WTC11 (cell line): ENCODE measurements at regions not wholly inside any gene's neighbourhood (a gene's known extent, or its start where the extent isn't known, plus 50 kb on each side); places are given as distances from the start of the nearest gene placed in this dataset.

Source experiments
- ATAC-seq: fragments of 200-7000 bp; cut with Tn5 transposase; 2 replicates; pipeline ENCODE4 v1.10.0; 2021; ENCODE audit warnings: mild to moderate bottlenecking, moderate library complexity
- CTCF ChIA-PET: fragments of 300-600 bp; sonication (Branson Sonifier 250); formaldehyde crosslinking; loops from one replicate; lab custom pipeline; 2021; ENCODE audit warnings: antibody characterized with exemption; lab: Charles Lee
- POLR2A ChIA-PET: fragments of 350-600 bp; sonication (Branson Sonifier 250); formaldehyde crosslinking; loops from one replicate; lab custom pipeline; 2021; ENCODE audit warnings: antibody characterized with exemption; lab: Charles Lee
- DNase-seq: peaks from one replicate; pipeline ENCODE4 v3.0.0; 2021; ENCODE audit warnings: low spot score
- H3K27ac Mint-ChIP-seq: 2 replicates; pipeline ENCODE4 v1.8.0; 2021; ENCODE audit warnings: mixed read lengths
- H3K27me3 Mint-ChIP-seq: 2 replicates; pipeline ENCODE4 v1.8.0; 2021; ENCODE audit warnings: low read depth, mild to moderate bottlenecking, moderate library complexity, mixed read lengths
- H3K36me3 Mint-ChIP-seq: 2 replicates; pipeline ENCODE4 v1.8.0; 2021; ENCODE audit warnings: mixed read lengths
- H3K4me1 Mint-ChIP-seq: 2 replicates; pipeline ENCODE4 v1.8.0; 2022; ENCODE audit warnings: mixed read lengths
- H3K4me3 Mint-ChIP-seq: 2 replicates; pipeline ENCODE4 v1.8.0; 2021; ENCODE audit warnings: mild to moderate bottlenecking, moderate library complexity, mixed read lengths
- H3K9me3 Mint-ChIP-seq: 2 replicates; pipeline ENCODE4 v1.8.0; 2021; ENCODE audit warnings: mixed read lengths
- AFF4 ChIP-seq: sonication (generic); formaldehyde crosslinking; IDR thresholded peaks from 2 replicates; pipeline ENCODE4 v1.8.1; 2023; ENCODE audit warnings: mild to moderate bottlenecking, missing genetic modification reagents, borderline replicate concordance
- AR ChIP-seq: fragments of 250-450 bp; sonication (Bioruptor Pico); IDR thresholded peaks from 2 replicates; pipeline ENCODE4 v1.9.0; 2021; ENCODE audit warnings: mild to moderate bottlenecking
- ATF1 ChIP-seq: sonication (generic); formaldehyde crosslinking; IDR thresholded peaks from 2 replicates; pipeline ENCODE4 v1.8.1; 2023; ENCODE audit warnings: mild to moderate bottlenecking, moderate library complexity, missing genetic modification reagents
- ETV6 ChIP-seq: sonication (generic); formaldehyde crosslinking; IDR thresholded peaks from 2 replicates; pipeline ENCODE4 v1.8.1; 2022; ENCODE audit warnings: mild to moderate bottlenecking, missing genetic modification reagents
- FOXK1 ChIP-seq: sonication (generic); formaldehyde crosslinking; IDR thresholded peaks from 2 replicates; pipeline ENCODE4 v1.8.0; 2022; ENCODE audit warnings: mild to moderate bottlenecking, moderate library complexity, missing genetic modification reagents
- GRHL2 ChIP-seq: fragments of 250-450 bp; sonication (Bioruptor Pico); IDR thresholded peaks from 2 replicates; pipeline ENCODE4 v1.8.0; 2022; ENCODE audit warnings: mild to moderate bottlenecking, moderate library complexity; ENCODE audit not compliant: insufficient replicate concordance, severe bottlenecking
- OVOL2 ChIP-seq: fragments of 250-450 bp; sonication (Bioruptor Pico); IDR thresholded peaks from 2 replicates; pipeline ENCODE4 v1.9.0; 2021; ENCODE audit warnings: mild to moderate bottlenecking, borderline replicate concordance
- TP53 ChIP-seq: sonication (generic); formaldehyde crosslinking; IDR thresholded peaks from 2 replicates; pipeline ENCODE4 v1.8.1; 2023; ENCODE audit warnings: mild to moderate bottlenecking, missing genetic modification reagents
- ZNF671 ChIP-seq: fragments of 250-450 bp; sonication (Bioruptor Pico); IDR thresholded peaks from 2 replicates; pipeline ENCODE4 v1.8.0; 2021; ENCODE audit warnings: mild to moderate bottlenecking
- TF ChIP-seq, protein P1 (sequence below): fragments of 200-600 bp; IDR thresholded peaks from 2 replicates; pipeline ENCODE4 v1.8.0; 2022; ENCODE audit warnings: antibody characterized with exemption
- TF ChIP-seq, protein P2 (sequence below): sonication (generic); formaldehyde crosslinking; conservative IDR thresholded peaks from 2 replicates; pipeline ENCODE4 v1.8.1; 2023; ENCODE audit warnings: mild to moderate bottlenecking, low read depth, missing genetic modification reagents, moderate library complexity
- TF ChIP-seq, protein P3 (sequence below): sonication (generic); formaldehyde crosslinking; IDR thresholded peaks from 2 replicates; pipeline ENCODE4 v1.8.0; 2022; ENCODE audit warnings: mild to moderate bottlenecking, missing genetic modification reagents

DNA sequence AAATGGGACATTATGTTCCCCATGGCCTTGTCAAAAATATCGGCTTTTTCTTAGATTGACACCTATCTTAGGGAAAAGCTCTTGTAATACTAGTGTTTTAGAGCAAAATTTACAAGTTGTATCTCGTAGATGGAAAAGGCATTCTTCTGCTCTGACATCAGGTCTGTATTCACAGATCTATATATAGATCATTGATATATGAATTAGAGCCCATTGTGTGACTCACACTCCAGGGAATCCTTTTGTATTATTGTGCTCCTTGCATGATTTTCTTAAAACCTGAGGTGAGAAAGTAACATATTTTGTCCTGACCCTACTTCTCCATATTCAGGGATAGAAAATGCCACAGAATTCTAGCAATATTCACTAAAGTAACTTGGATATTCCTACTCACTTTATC, 1160.8 kb upstream of the B3GALT2 start:
- no peaks in the 10 kb centered on the region for H3K27me3 Mint-ChIP-seq
- CTCF ChIA-PET, result no interaction called here

More for the DNA sequence above, 1160.8 kb upstream of the B3GALT2 start:
- TF ChIP-seq TP53 (CRISPR knock-in tag), result no peak
- TF ChIP-seq AFF4 (CRISPR knock-in tag), result no peak
- no peak for TF ChIP-seq ETV6
- TF ChIP-seq OVOL2, result no peak
- TF ChIP-seq ZNF671 (CRISPR knock-in tag), result no peak
- TF ChIP-seq GRHL2 (CRISPR knock-in tag), result no peak
- TF ChIP-seq FOXK1 (CRISPR knock-in tag), result no peak
- TF ChIP-seq, protein P1, sequence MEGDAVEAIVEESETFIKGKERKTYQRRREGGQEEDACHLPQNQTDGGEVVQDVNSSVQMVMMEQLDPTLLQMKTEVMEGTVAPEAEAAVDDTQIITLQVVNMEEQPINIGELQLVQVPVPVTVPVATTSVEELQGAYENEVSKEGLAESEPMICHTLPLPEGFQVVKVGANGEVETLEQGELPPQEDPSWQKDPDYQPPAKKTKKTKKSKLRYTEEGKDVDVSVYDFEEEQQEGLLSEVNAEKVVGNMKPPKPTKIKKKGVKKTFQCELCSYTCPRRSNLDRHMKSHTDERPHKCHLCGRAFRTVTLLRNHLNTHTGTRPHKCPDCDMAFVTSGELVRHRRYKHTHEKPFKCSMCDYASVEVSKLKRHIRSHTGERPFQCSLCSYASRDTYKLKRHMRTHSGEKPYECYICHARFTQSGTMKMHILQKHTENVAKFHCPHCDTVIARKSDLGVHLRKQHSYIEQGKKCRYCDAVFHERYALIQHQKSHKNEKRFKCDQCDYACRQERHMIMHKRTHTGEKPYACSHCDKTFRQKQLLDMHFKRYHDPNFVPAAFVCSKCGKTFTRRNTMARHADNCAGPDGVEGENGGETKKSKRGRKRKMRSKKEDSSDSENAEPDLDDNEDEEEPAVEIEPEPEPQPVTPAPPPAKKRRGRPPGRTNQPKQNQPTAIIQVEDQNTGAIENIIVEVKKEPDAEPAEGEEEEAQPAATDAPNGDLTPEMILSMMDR, result no peak
- TF ChIP-seq, protein P2, sequence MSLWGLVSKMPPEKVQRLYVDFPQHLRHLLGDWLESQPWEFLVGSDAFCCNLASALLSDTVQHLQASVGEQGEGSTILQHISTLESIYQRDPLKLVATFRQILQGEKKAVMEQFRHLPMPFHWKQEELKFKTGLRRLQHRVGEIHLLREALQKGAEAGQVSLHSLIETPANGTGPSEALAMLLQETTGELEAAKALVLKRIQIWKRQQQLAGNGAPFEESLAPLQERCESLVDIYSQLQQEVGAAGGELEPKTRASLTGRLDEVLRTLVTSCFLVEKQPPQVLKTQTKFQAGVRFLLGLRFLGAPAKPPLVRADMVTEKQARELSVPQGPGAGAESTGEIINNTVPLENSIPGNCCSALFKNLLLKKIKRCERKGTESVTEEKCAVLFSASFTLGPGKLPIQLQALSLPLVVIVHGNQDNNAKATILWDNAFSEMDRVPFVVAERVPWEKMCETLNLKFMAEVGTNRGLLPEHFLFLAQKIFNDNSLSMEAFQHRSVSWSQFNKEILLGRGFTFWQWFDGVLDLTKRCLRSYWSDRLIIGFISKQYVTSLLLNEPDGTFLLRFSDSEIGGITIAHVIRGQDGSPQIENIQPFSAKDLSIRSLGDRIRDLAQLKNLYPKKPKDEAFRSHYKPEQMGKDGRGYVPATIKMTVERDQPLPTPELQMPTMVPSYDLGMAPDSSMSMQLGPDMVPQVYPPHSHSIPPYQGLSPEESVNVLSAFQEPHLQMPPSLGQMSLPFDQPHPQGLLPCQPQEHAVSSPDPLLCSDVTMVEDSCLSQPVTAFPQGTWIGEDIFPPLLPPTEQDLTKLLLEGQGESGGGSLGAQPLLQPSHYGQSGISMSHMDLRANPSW (CRISPR knock-in tag), result no peak
- no peak for TF ChIP-seq ATF1 (CRISPR knock-in tag)
- TF ChIP-seq, protein P3, sequence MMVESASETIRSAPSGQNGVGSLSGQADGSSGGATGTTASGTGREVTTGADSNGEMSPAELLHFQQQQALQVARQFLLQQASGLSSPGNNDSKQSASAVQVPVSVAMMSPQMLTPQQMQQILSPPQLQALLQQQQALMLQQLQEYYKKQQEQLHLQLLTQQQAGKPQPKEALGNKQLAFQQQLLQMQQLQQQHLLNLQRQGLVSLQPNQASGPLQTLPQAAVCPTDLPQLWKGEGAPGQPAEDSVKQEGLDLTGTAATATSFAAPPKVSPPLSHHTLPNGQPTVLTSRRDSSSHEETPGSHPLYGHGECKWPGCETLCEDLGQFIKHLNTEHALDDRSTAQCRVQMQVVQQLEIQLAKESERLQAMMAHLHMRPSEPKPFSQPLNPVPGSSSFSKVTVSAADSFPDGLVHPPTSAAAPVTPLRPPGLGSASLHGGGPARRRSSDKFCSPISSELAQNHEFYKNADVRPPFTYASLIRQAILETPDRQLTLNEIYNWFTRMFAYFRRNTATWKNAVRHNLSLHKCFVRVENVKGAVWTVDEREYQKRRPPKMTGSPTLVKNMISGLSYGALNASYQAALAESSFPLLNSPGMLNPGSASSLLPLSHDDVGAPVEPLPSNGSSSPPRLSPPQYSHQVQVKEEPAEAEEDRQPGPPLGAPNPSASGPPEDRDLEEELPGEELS (CRISPR knock-in tag), result no peak
- no peak for TF ChIP-seq AR
- no peaks in the 10 kb centered on the region for H3K4me1 Mint-ChIP-seq
- no peak for ATAC-seq
- POLR2A ChIA-PET, result no interaction called here
- H3K36me3 Mint-ChIP-seq, result no peaks in the 10 kb centered on the region
- H3K27ac Mint-ChIP-seq, result no peak overlapping the region
- H3K4me3 Mint-ChIP-seq, result no peak overlapping the region
- H3K9me3 Mint-ChIP-seq, result no peaks in the 10 kb centered on the region; the same call in 1 of the 2 replicates
- DNase-seq, result no peak
